ENCODE measurements at regions not wholly inside any gene's neighbourhood (a gene's known extent, or its start where the extent isn't known, plus 50 kb on each side); places are given as distances from the start of the nearest gene placed in this dataset.

- TF ChIP-seq EZH2phosphoT487 (IDR thresholded peaks at IDR 0.05; ENCODE audit: low read depth, severe bottlenecking, unreplicated experiment): no peak
- TF ChIP-seq CTCF (IDR thresholded peaks at IDR 0.05; ENCODE audit: poor library complexity): no peak
Measured at GRCh38 chr2:226117510-226118065, 682.0 kb downstream of the IRS1 start.

All from hepatocyte (in vitro differentiated cells).